ENCODE measurements at regions not wholly inside any gene's neighbourhood (a gene's known extent, or its start where the extent isn't known, plus 50 kb on each side); places are given as distances from the start of the nearest gene placed in this dataset.

- ATAC-seq (no peak), DNase-seq (ENCODE audit: low spot score in 2 of 2) (no peak)
- peaks cover 4 to 7% of the 10 kb centered on the region in 2 donors for H3K9me3 Mint-ChIP-seq
- no peaks in the 10 kb centered on the region for H3K36me3 Mint-ChIP-seq
- H3K27ac Mint-ChIP-seq = no peak overlapping the region
Measured at GRCh38 chr6:80946402-80946801, 806.1 kb downstream of the TENT5A start.

- no peaks in the 10 kb centered on the region for H3K36me3 Mint-ChIP-seq
- no peak overlapping the region for H3K27ac Mint-ChIP-seq
- no peak for DNase-seq (ENCODE audit: low spot score in 2 of 2)
- H3K9me3 Mint-ChIP-seq = peaks cover 7% of the 10 kb centered on the region in 2 donors
- no peak for ATAC-seq
Measured at GRCh38 chr6:80942911-80943310, 809.6 kb downstream of the TENT5A start.

GRCh38 chr6:80940976-80941375 is 811.5 kb downstream of the TENT5A start:
- Mint-ChIP-seq H3K36me3 (no peaks in the 10 kb centered on the region), H3K27ac (no peak overlapping the region), H3K9me3 (peaks cover 10 to 14% of the 10 kb centered on the region in 2 donors)
- ATAC-seq = no peak
- no peak for DNase-seq (ENCODE audit: low spot score in 2 of 2)

- peaks cover 10 to 14% of the 10 kb centered on the region in 2 donors for H3K9me3 Mint-ChIP-seq
- DNase-seq (ENCODE audit: low spot score in 2 of 2) = no peak
- no peak for ATAC-seq
- H3K27ac Mint-ChIP-seq = no peak overlapping the region
- H3K36me3 Mint-ChIP-seq = no peaks in the 10 kb centered on the region
Measured at GRCh38 chr6:80940571-80940970, 811.9 kb downstream of the TENT5A start.

- H3K36me3 Mint-ChIP-seq = no peaks in the 10 kb centered on the region
- no peak for ATAC-seq
- H3K27ac Mint-ChIP-seq = no peak overlapping the region
- H3K9me3 Mint-ChIP-seq = peaks cover 10 to 19% of the 10 kb centered on the region in 2 donors
- DNase-seq (ENCODE audit: low spot score in 2 of 2) = no peak
Measured at GRCh38 chr6:80939898-80940297, 812.6 kb downstream of the TENT5A start.

- Mint-ChIP-seq H3K36me3 (peaks cover 0 to 4% of the 10 kb centered on the region in 2 donors), H3K27ac (no peak overlapping the region), H3K9me3 (peaks cover 14 to 23% of the 10 kb centered on the region in 2 donors)
- ATAC-seq (no peak), DNase-seq (ENCODE audit: low spot score in 2 of 2) (no peak)
Measured at GRCh38 chr6:80939480-80939879, 813.0 kb downstream of the TENT5A start.

- no peak for DNase-seq (ENCODE audit: low spot score in 2 of 2)
- ATAC-seq = no peak
- peaks cover 18 to 30% of the 10 kb centered on the region in 2 donors for H3K9me3 Mint-ChIP-seq
- H3K36me3 Mint-ChIP-seq = peaks cover 0 to 6% of the 10 kb centered on the region in 2 donors
- H3K27ac Mint-ChIP-seq = no peak overlapping the region
Measured at GRCh38 chr6:80938131-80938530, 814.4 kb downstream of the TENT5A start.

- Mint-ChIP-seq H3K9me3 (peaks cover 8 to 24% of the 10 kb centered on the region in 2 donors), H3K27ac (no peak overlapping the region), H3K36me3 (peaks cover 0 to 6% of the 10 kb centered on the region in 2 donors)
- ATAC-seq (no peak), DNase-seq (ENCODE audit: low spot score in 2 of 2) (no peak)
Measured at GRCh38 chr6:80932359-80932758, 820.1 kb downstream of the TENT5A start.

GRCh38 chr6:80930376-80930775 is 822.1 kb downstream of the TENT5A start:
- H3K36me3 Mint-ChIP-seq = peaks cover 0 to 6% of the 10 kb centered on the region in 2 donors
- H3K27ac Mint-ChIP-seq = no peak overlapping the region
- ATAC-seq = no peak
- DNase-seq (ENCODE audit: low spot score in 2 of 2) = no peak
- peaks cover 21 to 24% of the 10 kb centered on the region in 2 donors for H3K9me3 Mint-ChIP-seq

GRCh38 chr6:80923816-80924215 is 817.3 kb downstream of the BCKDHB start:
- DNase-seq (ENCODE audit: low spot score in 2 of 2) = no peak
- H3K9me3 Mint-ChIP-seq = peaks cover 7 to 13% of the 10 kb centered on the region in 2 donors
- ATAC-seq = no peak
- H3K27ac Mint-ChIP-seq = no peak overlapping the region
- no peaks in the 10 kb centered on the region for H3K36me3 Mint-ChIP-seq

GRCh38 chr6:80922916-80923455 is 816.5 kb downstream of the BCKDHB start:
- no peaks in the 10 kb centered on the region for H3K36me3 Mint-ChIP-seq
- ATAC-seq = no peak
- H3K9me3 Mint-ChIP-seq = peaks cover 7 to 13% of the 10 kb centered on the region in 2 donors

GRCh38 chr6:80921861-80922460 is 815.5 kb downstream of the BCKDHB start:
- DNase-seq (ENCODE audit: low spot score in 2 of 2) (no peak), ATAC-seq (no peak)
- Mint-ChIP-seq H3K9me3 (peaks cover 5 to 11% of the 10 kb centered on the region in 2 donors), H3K36me3 (no peaks in the 10 kb centered on the region), H3K27ac (no peak overlapping the region)

More at GRCh38 chr6:80922916-80923455, 816.5 kb downstream of the BCKDHB start:
- H3K27ac Mint-ChIP-seq = no peak overlapping the region
- DNase-seq (ENCODE audit: low spot score in 2 of 2) = no peak

- no peaks in the 10 kb centered on the region for H3K36me3 Mint-ChIP-seq
- no peak overlapping the region for H3K27ac Mint-ChIP-seq
- H3K9me3 Mint-ChIP-seq = peaks cover 3 to 4% of the 10 kb centered on the region in 2 donors
- ATAC-seq (no peak), DNase-seq (ENCODE audit: low spot score in 2 of 2) (no peak)
Measured at GRCh38 chr6:80907831-80908230, 801.4 kb downstream of the BCKDHB start.

- no peak overlapping the region for H3K27ac Mint-ChIP-seq
- H3K9me3 Mint-ChIP-seq = peaks cover 12 to 13% of the 10 kb centered on the region in 2 donors
- DNase-seq (ENCODE audit: low spot score in 2 of 2) = no peak
- H3K36me3 Mint-ChIP-seq = peaks cover 0 to 7% of the 10 kb centered on the region in 2 donors
- ATAC-seq = no peak
Measured at GRCh38 chr6:80903711-80904110, 797.2 kb downstream of the BCKDHB start.

GRCh38 chr6:80886475-80886874 is 780.0 kb downstream of the BCKDHB start:
- H3K36me3 Mint-ChIP-seq = no peaks in the 10 kb centered on the region

GRCh38 chr6:80872951-80873308 is 766.5 kb downstream of the BCKDHB start:
- Mint-ChIP-seq H3K36me3 (peaks cover 0 to 5% of the 10 kb centered on the region in 2 donors), H3K9me3 (peaks cover 14 to 20% of the 10 kb centered on the region in 2 donors), H3K27ac (no peak overlapping the region)
- DNase-seq (ENCODE audit: low spot score in 2 of 2) (no peak), ATAC-seq (no peak)

More at GRCh38 chr6:80886475-80886874, 780.0 kb downstream of the BCKDHB start:
- Mint-ChIP-seq H3K27ac (no peak overlapping the region), H3K9me3 (no peaks in the 10 kb centered on the region)
- no peak for ATAC-seq
- DNase-seq (ENCODE audit: low spot score in 2 of 2) = no peak

- ATAC-seq = no peak
- H3K9me3 Mint-ChIP-seq = peaks cover 16% of the 10 kb centered on the region in 2 donors
- no peak for DNase-seq (ENCODE audit: low spot score in 2 of 2)
- peaks cover 0 to 2% of the 10 kb centered on the region in 2 donors for H3K36me3 Mint-ChIP-seq
- no peak overlapping the region for H3K27ac Mint-ChIP-seq
Measured at GRCh38 chr6:80872199-80872950, 765.9 kb downstream of the BCKDHB start.

Measured in activated naive CD4-positive, alpha-beta T cell treated with anti-CD3 and anti-CD28 coated beads, Interleukin-2, amount 50 U/mL, for 72 hours (primary cell).